ENCODE measurements at regions not wholly inside any gene's neighbourhood (a gene's known extent, or its start where the extent isn't known, plus 50 kb on each side); places are given as distances from the start of the nearest gene placed in this dataset.

- Histone ChIP-seq H3K27ac (no peak overlapping the region), H3K9ac (ENCODE audit: low read depth in 2 of 2, low read length in 2 of 2) (no peak overlapping the region), H3K27me3 (no peaks in the 10 kb centered on the region), H3K9me3 (no peaks in the 10 kb centered on the region), H3K4me3 (no peak overlapping the region), H3K4me1 (no peaks in the 10 kb centered on the region), H3K36me3 (no peaks in the 10 kb centered on the region)
- intact Hi-C loops (cut with DNase I): no loop called here
- DNase-seq: no peak
- no peak for TF ChIP-seq CTCF (IDR thresholded peaks at IDR 0.05)
Observed at GRCh38 chr5:136439367-136439766, 74.0 kb upstream of the TRPC7 start.

GRCh38 chr5:136435946-136436543 is 70.7 kb upstream of the TRPC7 start:
- H3K4me1 ChIP-seq: no peaks in the 10 kb centered on the region
- H3K9me3 ChIP-seq: no peaks in the 10 kb centered on the region
- no peak for TF ChIP-seq CTCF (IDR thresholded peaks at IDR 0.05)
- no peak overlapping the region for H3K27ac ChIP-seq
- intact Hi-C loops (cut with DNase I): no loop called here
- no peaks in the 10 kb centered on the region for H3K36me3 ChIP-seq
- no peak overlapping the region for H3K9ac ChIP-seq (ENCODE audit: low read depth in 2 of 2, low read length in 2 of 2)
- no peak for DNase-seq
- H3K4me3 ChIP-seq: no peak overlapping the region
- H3K27me3 ChIP-seq: no peaks in the 10 kb centered on the region

- no peaks in the 10 kb centered on the region for H3K27me3 ChIP-seq
- H3K9me3 ChIP-seq: no peaks in the 10 kb centered on the region
- no peaks in the 10 kb centered on the region for H3K4me1 ChIP-seq
- intact Hi-C loops (cut with DNase I): no loop called here
- H3K36me3 ChIP-seq: no peaks in the 10 kb centered on the region
- DNase-seq: no peak
- no peak overlapping the region for H3K27ac ChIP-seq
- TF ChIP-seq CTCF (IDR thresholded peaks at IDR 0.05): no peak
- H3K9ac ChIP-seq (ENCODE audit: low read depth in 2 of 2, low read length in 2 of 2): no peak overlapping the region
- H3K4me3 ChIP-seq: no peak overlapping the region
Observed at GRCh38 chr5:136434795-136435194, 69.5 kb upstream of the TRPC7 start.

DNA sequence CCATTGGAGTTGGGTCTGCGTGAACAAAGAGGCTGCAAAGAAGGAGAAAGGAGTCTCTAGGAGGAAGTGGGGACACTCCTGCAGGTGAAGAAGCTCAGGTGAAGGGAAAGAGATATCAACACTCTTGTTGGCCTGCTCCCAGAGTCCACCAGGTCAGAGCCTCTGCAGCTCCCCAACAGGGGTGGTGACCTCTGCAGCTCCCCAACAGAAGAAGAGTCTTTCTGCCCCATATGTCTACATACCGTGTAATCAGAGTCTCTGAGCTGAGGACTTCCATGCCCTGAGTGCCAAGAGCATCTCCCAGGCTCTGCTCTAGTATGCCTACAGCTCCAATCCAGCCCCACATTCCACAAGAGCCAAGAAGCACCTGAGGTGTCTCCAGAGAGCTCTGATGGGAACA is 67.4 kb upstream of the TRPC7 start:
- Histone ChIP-seq H3K36me3 (no peaks in the 10 kb centered on the region), H3K4me3 (no peak overlapping the region), H3K27ac (no peak overlapping the region), H3K4me1 (no peaks in the 10 kb centered on the region), H3K9ac (ENCODE audit: low read depth in 2 of 2, low read length in 2 of 2) (no peak overlapping the region), H3K27me3 (no peaks in the 10 kb centered on the region), H3K9me3 (no peaks in the 10 kb centered on the region)
- DNase-seq: no peak
- intact Hi-C loops (cut with DNase I): no loop called here
- no peak for TF ChIP-seq CTCF (IDR thresholded peaks at IDR 0.05)

DNA sequence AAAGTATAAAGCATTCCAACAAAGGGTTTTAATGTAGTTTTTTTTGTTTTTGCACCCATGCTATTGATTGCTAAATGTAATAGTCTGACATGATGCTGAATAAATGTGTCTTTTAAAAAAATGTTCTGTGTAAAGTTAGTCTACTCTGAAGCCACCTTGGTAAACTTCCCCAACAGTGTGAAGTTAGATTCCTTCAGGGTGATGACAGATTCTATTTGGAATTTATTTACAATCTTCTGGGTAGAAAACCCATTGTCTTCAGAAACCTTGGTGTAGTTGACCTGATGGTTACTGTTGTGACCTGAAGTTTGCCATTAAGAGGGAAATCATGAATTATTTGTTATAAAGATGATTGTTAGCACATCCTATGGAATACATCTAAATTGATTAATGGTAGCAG is 64.7 kb upstream of the TRPC7 start:
- Histone ChIP-seq H3K4me3 (no peak overlapping the region), H3K9me3 (no peaks in the 10 kb centered on the region), H3K9ac (ENCODE audit: low read depth in 2 of 2, low read length in 2 of 2) (no peak overlapping the region), H3K36me3 (no peaks in the 10 kb centered on the region), H3K27ac (no peak overlapping the region), H3K27me3 (no peaks in the 10 kb centered on the region), H3K4me1 (no peaks in the 10 kb centered on the region)
- intact Hi-C loops (cut with DNase I): no loop called here
- no peak for DNase-seq
- TF ChIP-seq CTCF (IDR thresholded peaks at IDR 0.05): no peak

Data from colonic mucosa (tissue), 4 donors.